Endothelial cell of umbilical vein (primary cell): ENCODE measurements at regions not wholly inside any gene's neighbourhood (a gene's known extent, or its start where the extent isn't known, plus 50 kb on each side); places are given as distances from the start of the nearest gene placed in this dataset.

Source experiments
- CTCF ChIP-seq, 2 donors: IDR thresholded peaks; 1 replicate in 1 of 2; 2 replicates in 1 of 2; pipeline ENCODE4 v1.5.1; 2011; ENCODE audit warnings: low read length in 2 of 2, mild to moderate bottlenecking in 2 of 2, moderate library complexity in 2 of 2, control low read depth in 1 of 2, inconsistent platforms in 1 of 2, low read depth in 1 of 2; ENCODE audit not compliant: insufficient read depth in 1 of 2; ENCODE audit errors: extremely low read depth in 1 of 2
- EZH2 ChIP-seq: IDR thresholded peaks from 2 replicates; pipeline ENCODE4 v1.6.1; 2012; ENCODE audit warnings: borderline replicate concordance, low read depth, mild to moderate bottlenecking, moderate library complexity, low read length, inconsistent platforms; ENCODE audit not compliant: severe bottlenecking
- FOS ChIP-seq: IDR thresholded peaks from 2 replicates; pipeline ENCODE4 v1.6.1; 2011; ENCODE audit warnings: mild to moderate bottlenecking, low read length, moderate library complexity, borderline replicate concordance; ENCODE audit not compliant: insufficient read depth
- POLR2A ChIP-seq: IDR thresholded peaks from 2 replicates; pipeline ENCODE4 v1.6.1; 2012; ENCODE audit warnings: low read depth, mild to moderate bottlenecking, control low read depth, low read length
- POLR2AphosphoS5 ChIP-seq: IDR thresholded peaks from 2 replicates; pipeline ENCODE4 v1.6.1; 2012; ENCODE audit warnings: low read depth, mild to moderate bottlenecking, control low read depth, low read length, moderate library complexity; ENCODE audit not compliant: insufficient read depth

- TF ChIP-seq EZH2 (no peak), POLR2AphosphoS5 (no peak), FOS (no peak), CTCF (IDR thresholded peaks at IDR 0.05; ENCODE audit: extremely low read depth in 1 of 2, insufficient read depth in 1 of 2, low read depth in 1 of 2, low read length in 2 of 2) (no peak), POLR2A (no peak)
Observed at GRCh38 chr3:117837391-117837790, 1127.8 kb downstream of the TUSC7 start.
